Neural crest cell (in vitro differentiated cells): ENCODE measurements at regions not wholly inside any gene's neighbourhood (a gene's known extent, or its start where the extent isn't known, plus 50 kb on each side); places are given as distances from the start of the nearest gene placed in this dataset.

Source experiments
- DNase-seq: peaks from one replicate; pipeline ENCODE4 v3.0.0; 2021; ENCODE audit warnings: low read depth, mixed read lengths, low spot score
- H3K27ac Mint-ChIP-seq: one replicate; pipeline ENCODE4 v1.8.0; 2021; ENCODE audit warnings: mild to moderate bottlenecking, mixed read lengths; ENCODE audit not compliant: unreplicated experiment
- H3K27me3 Mint-ChIP-seq: 2 replicates; pipeline ENCODE4 v1.8.0; 2021; ENCODE audit warnings: low read depth, mild to moderate bottlenecking, mixed read lengths
- H3K36me3 Mint-ChIP-seq: 2 replicates; pipeline ENCODE4 v1.8.0; 2021; ENCODE audit warnings: low read depth, mild to moderate bottlenecking, mixed read lengths
- H3K4me1 Mint-ChIP-seq: 2 replicates; pipeline ENCODE4 v1.8.0; 2021; ENCODE audit warnings: mixed read lengths
- H3K4me3 Mint-ChIP-seq: one replicate; pipeline ENCODE4 v1.8.0; 2021; ENCODE audit warnings: mild to moderate bottlenecking, mixed read lengths
- H3K9me3 Mint-ChIP-seq: 2 replicates; pipeline ENCODE4 v1.8.0; 2021; ENCODE audit warnings: mixed read lengths
- TF ChIP-seq, protein P1 (sequence below): fragments of 200-600 bp; sonication (generic); conservative IDR thresholded peaks from 2 replicates; pipeline ENCODE4 v1.5.0; 2021; ENCODE audit warnings: antibody characterized with exemption, mild to moderate bottlenecking

DNA sequence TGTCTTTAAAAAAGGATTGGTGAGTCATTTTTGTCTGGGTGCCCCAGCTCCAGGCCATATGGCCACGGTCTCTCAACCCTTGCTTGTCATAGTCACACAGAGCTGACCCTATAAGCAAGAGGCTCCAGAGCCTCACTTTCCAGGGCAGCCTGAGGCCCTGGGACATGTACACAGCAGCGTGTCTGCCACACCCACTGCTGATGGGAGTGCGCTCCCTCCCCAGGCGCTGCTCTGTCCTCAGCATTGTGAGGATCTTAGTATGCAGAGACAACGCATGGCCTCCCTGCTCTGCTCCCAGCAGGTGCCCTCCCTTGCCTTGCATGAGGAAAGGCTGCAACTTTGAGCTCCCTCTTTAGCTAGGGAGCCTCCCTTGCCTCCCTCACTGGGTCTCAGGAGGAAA lies 80.8 kb upstream of the CRHR1 start:
- no peak for DNase-seq
- Mint-ChIP-seq H3K27me3 (peaks cover 79% of the 10 kb centered on the region), H3K4me1 (no peaks in the 10 kb centered on the region)

DNA sequence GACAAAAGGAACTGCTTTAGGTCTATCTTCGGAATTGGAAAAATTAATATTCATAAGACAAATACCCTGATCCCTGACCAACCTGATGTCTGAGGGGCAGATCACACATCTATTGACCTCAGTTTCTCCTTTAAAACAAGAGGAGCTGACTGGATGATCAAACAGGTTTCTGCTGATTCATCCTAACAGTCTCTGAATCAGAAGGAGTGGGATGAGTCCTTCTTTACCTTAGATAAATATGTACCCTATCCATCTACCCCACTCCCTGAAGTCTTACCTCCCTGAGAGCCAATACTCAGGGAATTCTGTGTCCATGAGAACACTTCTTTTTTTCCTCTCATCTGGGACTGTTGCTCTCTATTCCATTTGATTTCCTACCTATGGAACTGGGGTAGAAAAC lies 80.3 kb upstream of the CRHR1 start:
- Mint-ChIP-seq H3K4me1 (no peaks in the 10 kb centered on the region), H3K27me3 (peaks cover 79% of the 10 kb centered on the region), H3K9me3 (no peaks in the 10 kb centered on the region), H3K36me3 (no peaks in the 10 kb centered on the region), H3K27ac (no peak overlapping the region), H3K4me3 (no peak overlapping the region)
- TF ChIP-seq, protein P1, sequence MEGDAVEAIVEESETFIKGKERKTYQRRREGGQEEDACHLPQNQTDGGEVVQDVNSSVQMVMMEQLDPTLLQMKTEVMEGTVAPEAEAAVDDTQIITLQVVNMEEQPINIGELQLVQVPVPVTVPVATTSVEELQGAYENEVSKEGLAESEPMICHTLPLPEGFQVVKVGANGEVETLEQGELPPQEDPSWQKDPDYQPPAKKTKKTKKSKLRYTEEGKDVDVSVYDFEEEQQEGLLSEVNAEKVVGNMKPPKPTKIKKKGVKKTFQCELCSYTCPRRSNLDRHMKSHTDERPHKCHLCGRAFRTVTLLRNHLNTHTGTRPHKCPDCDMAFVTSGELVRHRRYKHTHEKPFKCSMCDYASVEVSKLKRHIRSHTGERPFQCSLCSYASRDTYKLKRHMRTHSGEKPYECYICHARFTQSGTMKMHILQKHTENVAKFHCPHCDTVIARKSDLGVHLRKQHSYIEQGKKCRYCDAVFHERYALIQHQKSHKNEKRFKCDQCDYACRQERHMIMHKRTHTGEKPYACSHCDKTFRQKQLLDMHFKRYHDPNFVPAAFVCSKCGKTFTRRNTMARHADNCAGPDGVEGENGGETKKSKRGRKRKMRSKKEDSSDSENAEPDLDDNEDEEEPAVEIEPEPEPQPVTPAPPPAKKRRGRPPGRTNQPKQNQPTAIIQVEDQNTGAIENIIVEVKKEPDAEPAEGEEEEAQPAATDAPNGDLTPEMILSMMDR, result no peak
- DNase-seq, result no peak

More for the DNA sequence above, 80.8 kb upstream of the CRHR1 start:
- no peaks in the 10 kb centered on the region for H3K9me3 Mint-ChIP-seq
- H3K27ac Mint-ChIP-seq, result no peak overlapping the region
- no peaks in the 10 kb centered on the region for H3K36me3 Mint-ChIP-seq
- TF ChIP-seq, protein P1, result no peak
- H3K4me3 Mint-ChIP-seq, result no peak overlapping the region

DNA sequence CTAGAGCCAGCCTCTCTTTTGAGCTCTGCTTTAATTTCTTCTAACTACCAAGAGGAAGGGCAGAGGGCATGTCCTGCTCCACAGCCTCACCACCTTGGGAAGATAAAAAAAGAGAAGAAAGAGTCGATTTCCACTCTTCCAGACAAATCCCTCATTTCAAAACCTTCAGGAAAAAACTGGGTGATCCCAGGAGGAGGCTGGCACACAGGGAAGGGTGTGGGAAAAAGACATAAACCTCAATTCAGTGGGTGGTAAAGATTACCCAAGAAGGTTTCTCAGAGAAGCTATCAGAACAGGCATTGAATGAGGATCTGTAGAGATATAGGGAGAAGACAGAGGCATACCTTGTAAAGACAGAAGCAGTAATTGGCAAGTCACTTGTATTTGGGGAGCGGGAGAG lies 79.9 kb upstream of the CRHR1 start:
- no peaks in the 10 kb centered on the region for H3K4me1 Mint-ChIP-seq
- H3K27ac Mint-ChIP-seq, result no peak overlapping the region

DNA sequence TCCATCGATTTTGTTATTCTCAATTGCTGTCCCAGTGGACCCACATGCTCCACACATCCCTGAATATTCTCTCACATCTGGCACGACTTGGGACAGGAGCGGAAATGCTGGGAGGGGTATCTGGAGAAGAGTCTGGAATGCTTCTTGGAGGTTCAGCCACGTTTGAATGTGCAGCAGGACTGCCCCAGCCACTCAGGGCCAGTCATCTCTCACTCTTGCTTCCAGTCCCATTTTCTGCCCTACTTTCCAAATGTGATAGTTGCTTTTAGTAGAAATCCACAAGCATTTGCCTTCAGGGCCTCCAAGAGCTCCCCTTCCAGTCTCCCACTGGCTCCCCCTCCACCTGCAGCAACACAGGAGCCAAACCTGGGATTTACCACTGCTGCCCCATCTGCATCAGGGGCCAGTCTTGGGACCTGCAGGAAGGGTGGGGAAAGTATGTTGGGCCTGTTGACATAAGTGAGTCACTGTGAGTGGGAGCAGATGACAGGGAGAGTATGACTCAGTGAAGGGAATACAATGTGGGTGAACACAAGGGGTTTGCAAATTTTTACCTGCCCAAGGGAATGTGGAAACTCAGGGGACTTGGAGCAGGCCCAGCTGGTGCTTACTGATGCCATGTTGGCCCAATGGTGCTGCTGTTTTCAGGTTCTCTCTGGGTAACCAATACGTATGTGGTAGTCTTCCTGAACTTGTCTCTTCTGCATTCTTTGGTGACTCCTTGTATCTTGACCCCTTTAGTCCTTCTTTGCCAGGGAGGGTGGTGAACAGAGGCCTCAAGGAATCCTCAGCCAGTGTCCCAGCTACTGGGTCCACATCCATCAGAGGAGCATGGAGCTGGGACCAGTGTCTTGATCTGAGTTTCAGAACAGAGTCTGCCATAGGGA lies 78.8 kb upstream of the CRHR1 start:
- Mint-ChIP-seq H3K4me3 (no peak overlapping the region), H3K4me1 (no peaks in the 10 kb centered on the region), H3K36me3 (no peaks in the 10 kb centered on the region), H3K27me3 (peaks cover 69% of the 10 kb centered on the region), H3K27ac (no peak overlapping the region), H3K9me3 (no peaks in the 10 kb centered on the region)
- TF ChIP-seq, protein P1, result no peak
- no peak for DNase-seq

More for the DNA sequence above, 79.9 kb upstream of the CRHR1 start:
- DNase-seq, result no peak
- Mint-ChIP-seq H3K4me3 (no peak overlapping the region), H3K36me3 (no peaks in the 10 kb centered on the region), H3K27me3 (peaks cover 77% of the 10 kb centered on the region), H3K9me3 (no peaks in the 10 kb centered on the region)
- TF ChIP-seq, protein P1, result no peak

DNA sequence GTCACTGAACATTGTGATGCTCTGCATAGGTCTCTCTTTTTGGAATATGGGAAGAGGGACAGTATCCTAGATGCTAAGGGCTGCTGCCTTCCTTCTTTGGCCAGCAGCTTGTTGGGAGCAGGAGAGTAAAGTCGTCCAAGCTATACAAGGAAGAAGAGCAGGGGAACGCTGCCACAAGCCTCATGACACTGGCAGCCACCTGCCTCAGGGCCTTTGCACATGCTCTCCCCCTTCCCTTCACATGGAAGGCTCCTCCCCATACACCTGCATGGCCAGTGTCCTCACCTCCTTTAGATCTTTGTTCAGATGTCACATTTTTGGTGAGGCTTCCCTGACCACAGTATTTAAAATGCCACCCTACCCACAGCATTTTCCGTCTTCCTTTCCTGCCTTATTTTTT lies 78.1 kb upstream of the CRHR1 start:
- peaks cover 64% of the 10 kb centered on the region for H3K27me3 Mint-ChIP-seq

More for the DNA sequence above, 78.1 kb upstream of the CRHR1 start:
- H3K36me3 Mint-ChIP-seq, result no peaks in the 10 kb centered on the region
- H3K4me1 Mint-ChIP-seq, result no peaks in the 10 kb centered on the region
- no peaks in the 10 kb centered on the region for H3K9me3 Mint-ChIP-seq
- H3K27ac Mint-ChIP-seq, result no peak overlapping the region
- TF ChIP-seq, protein P1, result no peak
- H3K4me3 Mint-ChIP-seq, result no peak overlapping the region
- DNase-seq, result no peak
